H9 (cell line): ENCODE measurements at regions not wholly inside any gene's neighbourhood (a gene's known extent, or its start where the extent isn't known, plus 50 kb on each side); places are given as distances from the start of the nearest gene placed in this dataset.

ENCODE experiments used
- DNase-seq: peaks from one replicate; pipeline ENCODE4 v3.0.0-alpha.2; 2017
- H2AFZ ChIP-seq: one replicate; pipeline ENCODE4 v1.6.1; 2013; ENCODE audit warnings: mild to moderate bottlenecking, low read length, control low read depth, moderate library complexity
- H2AK5ac ChIP-seq: 2 replicates; pipeline ENCODE4 v1.6.1; 2013; ENCODE audit warnings: low read length, control low read depth, mixed read lengths; ENCODE audit not compliant: insufficient read length
- H2BK120ac ChIP-seq: one replicate; pipeline ENCODE4 v1.6.1; 2013; ENCODE audit warnings: low read depth, mild to moderate bottlenecking, low read length, control low read depth, inconsistent platforms; ENCODE audit not compliant: poor library complexity, severe bottlenecking
- H2BK12ac ChIP-seq: 2 replicates; pipeline ENCODE4 v1.6.1; 2013; ENCODE audit warnings: low read length, control low read depth, mixed read lengths, low read depth; ENCODE audit not compliant: insufficient read length
- H2BK15ac ChIP-seq: 2 replicates; pipeline ENCODE4 v1.6.1; 2013; ENCODE audit warnings: low read depth, low read length, control low read depth
- H2BK20ac ChIP-seq: one replicate; pipeline ENCODE4 v1.6.1; 2013; ENCODE audit warnings: low read depth, mild to moderate bottlenecking, low read length, control low read depth, inconsistent platforms; ENCODE audit not compliant: poor library complexity, severe bottlenecking
- H2BK5ac ChIP-seq: 2 replicates; pipeline ENCODE4 v1.6.1; 2013; ENCODE audit warnings: low read length, control low read depth, mixed read lengths; ENCODE audit not compliant: insufficient read length
- H3K14ac ChIP-seq: 2 replicates; pipeline ENCODE4 v1.6.1; 2013; ENCODE audit warnings: low read length, control low read depth; ENCODE audit not compliant: insufficient read depth
- H3K18ac ChIP-seq: 2 replicates; pipeline ENCODE4 v1.6.1; 2013; ENCODE audit warnings: low read depth, mild to moderate bottlenecking, mixed read lengths, low read length, control low read depth; ENCODE audit not compliant: insufficient read length
- H3K23ac ChIP-seq: 2 replicates; pipeline ENCODE4 v1.6.1; 2013; ENCODE audit warnings: low read length, control low read depth, mixed read lengths, low read depth; ENCODE audit not compliant: insufficient read length
- H3K23me2 ChIP-seq: 2 replicates; pipeline ENCODE4 v1.6.1; 2013; ENCODE audit warnings: low read depth, mild to moderate bottlenecking, mixed read lengths, low read length, control low read depth; ENCODE audit not compliant: insufficient read length, poor library complexity, severe bottlenecking
- H3K27ac ChIP-seq: 2 replicates; pipeline ENCODE4 v1.5.1; 2013; ENCODE audit warnings: low read length, control low read depth, mixed read lengths, low read depth; ENCODE audit not compliant: insufficient read length
- H3K27me3 ChIP-seq: 2 replicates; pipeline ENCODE4 v1.6.1; 2013; ENCODE audit warnings: low read length, control low read depth, inconsistent platforms; ENCODE audit not compliant: insufficient read depth
- H3K4ac ChIP-seq: 2 replicates; pipeline ENCODE4 v1.6.1; 2013; ENCODE audit warnings: low read depth, mild to moderate bottlenecking, control low read depth, inconsistent platforms, low read length, moderate library complexity
- H3K4me1 ChIP-seq: 2 replicates; pipeline ENCODE4 v1.6.1; 2013; ENCODE audit warnings: low read length, control low read depth, inconsistent platforms; ENCODE audit not compliant: insufficient read depth
- H3K4me2 ChIP-seq: 2 replicates; pipeline ENCODE4 v1.6.1; 2013; ENCODE audit warnings: low read length, control low read depth, mixed read lengths; ENCODE audit not compliant: insufficient read length, insufficient read depth
- H3K56ac ChIP-seq: 2 replicates; pipeline ENCODE4 v1.6.1; 2013; ENCODE audit warnings: low read depth, mild to moderate bottlenecking, mixed read lengths, low read length, control low read depth; ENCODE audit not compliant: insufficient read length
- H3K79me1 ChIP-seq: 2 replicates; pipeline ENCODE4 v1.6.1; 2013; ENCODE audit warnings: low read depth, mild to moderate bottlenecking, moderate library complexity, low read length, control low read depth, inconsistent platforms; ENCODE audit not compliant: insufficient read depth, poor library complexity, severe bottlenecking
- H3K79me2 ChIP-seq: 2 replicates; pipeline ENCODE4 v1.6.1; 2013; ENCODE audit warnings: low read length, control low read depth, inconsistent platforms; ENCODE audit not compliant: insufficient read depth
- H3K9ac ChIP-seq: 2 replicates; pipeline ENCODE4 v1.6.1; 2013; ENCODE audit warnings: low read length, control low read depth, mixed read lengths; ENCODE audit not compliant: insufficient read length; ENCODE audit errors: extremely low read depth
- H3K9me3 ChIP-seq: one replicate; pipeline ENCODE4 v1.6.1; 2013; ENCODE audit warnings: low read depth, low read length, inconsistent platforms; ENCODE audit not compliant: control insufficient read depth
- H3T11ph ChIP-seq: one replicate; pipeline ENCODE4 v1.6.1; 2013; ENCODE audit warnings: mild to moderate bottlenecking, low read length, control low read depth, inconsistent platforms
- H4K20me1 ChIP-seq: one replicate; pipeline ENCODE4 v1.6.1; 2013; ENCODE audit not compliant: control insufficient read depth, insufficient read length, insufficient read depth
- H4K5ac ChIP-seq: 2 replicates; pipeline ENCODE4 v1.6.1; 2013; ENCODE audit warnings: low read depth, mild to moderate bottlenecking, mixed read lengths, low read length, control low read depth; ENCODE audit not compliant: insufficient read length
- H4K8ac ChIP-seq: replicated peaks from 2 replicates; pipeline ENCODE4 v1.6.1; 2013; ENCODE audit warnings: low read length, control low read depth, mixed read lengths, low read depth; ENCODE audit not compliant: insufficient read length
- H4K91ac ChIP-seq: 2 replicates; pipeline ENCODE4 v1.6.1; 2013; ENCODE audit warnings: low read depth, mild to moderate bottlenecking, moderate library complexity, mixed read lengths, low read length, control low read depth; ENCODE audit not compliant: insufficient read length
- H3K27ac Mint-ChIP-seq, 3 experiments: 2 replicates in 2 of 3; 3 replicates in 1 of 3; pipeline ENCODE4 v1.8.0; 2020 to 2021; ENCODE audit warnings: mixed read lengths in 3 of 3, mild to moderate bottlenecking in 1 of 3, moderate library complexity in 1 of 3
- H3K27me3 Mint-ChIP-seq: 2 replicates; pipeline ENCODE4 v1.8.0; 2021; ENCODE audit warnings: low read depth, mild to moderate bottlenecking, moderate library complexity, mixed read lengths
- H3K36me3 Mint-ChIP-seq, 3 experiments: 2 replicates in 2 of 3; 3 replicates in 1 of 3; pipeline ENCODE4 v1.8.0; 2020 to 2021; ENCODE audit warnings: low read depth in 3 of 3, mixed read lengths in 3 of 3; ENCODE audit not compliant: insufficient read depth in 1 of 3
- H3K4me1 Mint-ChIP-seq, 2 experiments: 2 replicates each; pipeline ENCODE4 v1.8.0; 2020; ENCODE audit warnings: mixed read lengths in 2 of 2
- H3K4me3 Mint-ChIP-seq, 2 experiments: 2 replicates in 1 of 2; 3 replicates in 1 of 2; pipeline ENCODE4 v1.8.0; 2020 to 2021; ENCODE audit warnings: mild to moderate bottlenecking in 2 of 2, mixed read lengths in 2 of 2, moderate library complexity in 1 of 2
- H3K9me3 Mint-ChIP-seq, 2 experiments: 2 replicates in 1 of 2; 3 replicates in 1 of 2; pipeline ENCODE4 v1.8.0; 2020; ENCODE audit warnings: mild to moderate bottlenecking in 2 of 2, mixed read lengths in 2 of 2, moderate library complexity in 1 of 2
- WGBS: extraction: QIAGEN DNeasy Blood & Tissue Kit; methylation state at CpG from one replicate; pipeline ENCODE4 v1.1.7; 2013; ENCODE audit warnings: missing lambda C conversion rate, low lambda C conversion rate, mixed read lengths; ENCODE audit not compliant: insufficient read length; ENCODE audit errors: extremely low coverage; 5-methylcytosine and 5-hydroxymethylcytosine counted together
- TF ChIP-seq, protein P1 (sequence below): fragments of 200-600 bp; sonication (generic); conservative IDR thresholded peaks from 3 replicates; pipeline ENCODE4 v1.8.0; 2021; ENCODE audit warnings: antibody characterized with exemption, mild to moderate bottlenecking

GRCh38 chr3:66659056-66659455 lies 158.2 kb upstream of the LRIG1 start:
- Histone ChIP-seq H3K27me3 (no peaks in the 10 kb centered on the region), H2BK15ac (no peak overlapping the region), H3K79me1 (no peaks in the 10 kb centered on the region), H3K4me1 (no peaks in the 10 kb centered on the region; the same call in 1 of the 2 replicates), H3K9me3 (no peaks in the 10 kb centered on the region), H4K5ac (no peak overlapping the region), H3K23me2 (no peaks in the 10 kb centered on the region), H4K91ac (no peak overlapping the region), H2BK5ac (no peak overlapping the region), H2BK12ac (no peak overlapping the region), H3K23ac (no peak overlapping the region), H3K18ac (no peak overlapping the region), H4K20me1 (no peaks in the 10 kb centered on the region), H3K56ac (no peak overlapping the region), H3T11ph (no peak overlapping the region), H2AK5ac (no peak overlapping the region), H2AFZ (no peak overlapping the region), H2BK120ac (no peak overlapping the region), H3K4me2 (no peak overlapping the region), H3K14ac (no peak overlapping the region), H3K9ac (no peak overlapping the region), H3K27ac (no peak overlapping the region), H3K79me2 (no peaks in the 10 kb centered on the region), H4K8ac (no peak overlapping the region), H2BK20ac (no peak overlapping the region), H3K4ac (no peak overlapping the region)
- no peak overlapping the region for H3K4me3 Mint-ChIP-seq
- H3K27ac Mint-ChIP-seq, result no peak overlapping the region; a peak in 1 of 7 replicates
- no peaks in the 10 kb centered on the region for H3K9me3 Mint-ChIP-seq
- WGBS, result no CpG with 5 or more reads among the region's 1 CpG
- no peak for DNase-seq
- TF ChIP-seq, protein P1, sequence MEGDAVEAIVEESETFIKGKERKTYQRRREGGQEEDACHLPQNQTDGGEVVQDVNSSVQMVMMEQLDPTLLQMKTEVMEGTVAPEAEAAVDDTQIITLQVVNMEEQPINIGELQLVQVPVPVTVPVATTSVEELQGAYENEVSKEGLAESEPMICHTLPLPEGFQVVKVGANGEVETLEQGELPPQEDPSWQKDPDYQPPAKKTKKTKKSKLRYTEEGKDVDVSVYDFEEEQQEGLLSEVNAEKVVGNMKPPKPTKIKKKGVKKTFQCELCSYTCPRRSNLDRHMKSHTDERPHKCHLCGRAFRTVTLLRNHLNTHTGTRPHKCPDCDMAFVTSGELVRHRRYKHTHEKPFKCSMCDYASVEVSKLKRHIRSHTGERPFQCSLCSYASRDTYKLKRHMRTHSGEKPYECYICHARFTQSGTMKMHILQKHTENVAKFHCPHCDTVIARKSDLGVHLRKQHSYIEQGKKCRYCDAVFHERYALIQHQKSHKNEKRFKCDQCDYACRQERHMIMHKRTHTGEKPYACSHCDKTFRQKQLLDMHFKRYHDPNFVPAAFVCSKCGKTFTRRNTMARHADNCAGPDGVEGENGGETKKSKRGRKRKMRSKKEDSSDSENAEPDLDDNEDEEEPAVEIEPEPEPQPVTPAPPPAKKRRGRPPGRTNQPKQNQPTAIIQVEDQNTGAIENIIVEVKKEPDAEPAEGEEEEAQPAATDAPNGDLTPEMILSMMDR, result no peak
- H3K36me3 Mint-ChIP-seq, result no peaks in the 10 kb centered on the region
- H3K27me3 Mint-ChIP-seq, result no peaks in the 10 kb centered on the region; the same call in 1 of the 2 replicates
- peaks cover 9 to 18% of the 10 kb centered on the region in 2 experiments for H3K4me1 Mint-ChIP-seq
